H9 (cell line): ENCODE measurements at regions not wholly inside any gene's neighbourhood (a gene's known extent, or its start where the extent isn't known, plus 50 kb on each side); places are given as distances from the start of the nearest gene placed in this dataset.
"Not testable (repeated sequence)": the region's sequence is repeated elsewhere in the genome, so short reads cannot be mapped to it uniquely, and the experiment has no call there.

Source experiments
- DNase-seq: peaks from one replicate; pipeline ENCODE4 v3.0.0-alpha.2; 2017
- H2AFZ ChIP-seq: one replicate; pipeline ENCODE4 v1.6.1; 2013; ENCODE audit warnings: mild to moderate bottlenecking, low read length, control low read depth, moderate library complexity
- H2AK5ac ChIP-seq: 2 replicates; pipeline ENCODE4 v1.6.1; 2013; ENCODE audit warnings: low read length, control low read depth, mixed read lengths; ENCODE audit not compliant: insufficient read length
- H2BK120ac ChIP-seq: one replicate; pipeline ENCODE4 v1.6.1; 2013; ENCODE audit warnings: low read depth, mild to moderate bottlenecking, low read length, control low read depth, inconsistent platforms; ENCODE audit not compliant: poor library complexity, severe bottlenecking
- H2BK12ac ChIP-seq: 2 replicates; pipeline ENCODE4 v1.6.1; 2013; ENCODE audit warnings: low read length, control low read depth, mixed read lengths, low read depth; ENCODE audit not compliant: insufficient read length
- H2BK15ac ChIP-seq: 2 replicates; pipeline ENCODE4 v1.6.1; 2013; ENCODE audit warnings: low read depth, low read length, control low read depth
- H2BK20ac ChIP-seq: one replicate; pipeline ENCODE4 v1.6.1; 2013; ENCODE audit warnings: low read depth, mild to moderate bottlenecking, low read length, control low read depth, inconsistent platforms; ENCODE audit not compliant: poor library complexity, severe bottlenecking
- H2BK5ac ChIP-seq: 2 replicates; pipeline ENCODE4 v1.6.1; 2013; ENCODE audit warnings: low read length, control low read depth, mixed read lengths; ENCODE audit not compliant: insufficient read length
- H3K14ac ChIP-seq: 2 replicates; pipeline ENCODE4 v1.6.1; 2013; ENCODE audit warnings: low read length, control low read depth; ENCODE audit not compliant: insufficient read depth
- H3K18ac ChIP-seq: 2 replicates; pipeline ENCODE4 v1.6.1; 2013; ENCODE audit warnings: low read depth, mild to moderate bottlenecking, mixed read lengths, low read length, control low read depth; ENCODE audit not compliant: insufficient read length
- H3K23ac ChIP-seq: 2 replicates; pipeline ENCODE4 v1.6.1; 2013; ENCODE audit warnings: low read length, control low read depth, mixed read lengths, low read depth; ENCODE audit not compliant: insufficient read length
- H3K23me2 ChIP-seq: 2 replicates; pipeline ENCODE4 v1.6.1; 2013; ENCODE audit warnings: low read depth, mild to moderate bottlenecking, mixed read lengths, low read length, control low read depth; ENCODE audit not compliant: insufficient read length, poor library complexity, severe bottlenecking
- H3K27ac ChIP-seq: 2 replicates; pipeline ENCODE4 v1.5.1; 2013; ENCODE audit warnings: low read length, control low read depth, mixed read lengths, low read depth; ENCODE audit not compliant: insufficient read length
- H3K27me3 ChIP-seq: 2 replicates; pipeline ENCODE4 v1.6.1; 2013; ENCODE audit warnings: low read length, control low read depth, inconsistent platforms; ENCODE audit not compliant: insufficient read depth
- H3K4ac ChIP-seq: 2 replicates; pipeline ENCODE4 v1.6.1; 2013; ENCODE audit warnings: low read depth, mild to moderate bottlenecking, control low read depth, inconsistent platforms, low read length, moderate library complexity
- H3K4me1 ChIP-seq: 2 replicates; pipeline ENCODE4 v1.6.1; 2013; ENCODE audit warnings: low read length, control low read depth, inconsistent platforms; ENCODE audit not compliant: insufficient read depth
- H3K4me2 ChIP-seq: 2 replicates; pipeline ENCODE4 v1.6.1; 2013; ENCODE audit warnings: low read length, control low read depth, mixed read lengths; ENCODE audit not compliant: insufficient read length, insufficient read depth
- H3K56ac ChIP-seq: 2 replicates; pipeline ENCODE4 v1.6.1; 2013; ENCODE audit warnings: low read depth, mild to moderate bottlenecking, mixed read lengths, low read length, control low read depth; ENCODE audit not compliant: insufficient read length
- H3K79me1 ChIP-seq: 2 replicates; pipeline ENCODE4 v1.6.1; 2013; ENCODE audit warnings: low read depth, mild to moderate bottlenecking, moderate library complexity, low read length, control low read depth, inconsistent platforms; ENCODE audit not compliant: insufficient read depth, poor library complexity, severe bottlenecking
- H3K79me2 ChIP-seq: 2 replicates; pipeline ENCODE4 v1.6.1; 2013; ENCODE audit warnings: low read length, control low read depth, inconsistent platforms; ENCODE audit not compliant: insufficient read depth
- H3K9ac ChIP-seq: 2 replicates; pipeline ENCODE4 v1.6.1; 2013; ENCODE audit warnings: low read length, control low read depth, mixed read lengths; ENCODE audit not compliant: insufficient read length; ENCODE audit errors: extremely low read depth
- H3K9me3 ChIP-seq: one replicate; pipeline ENCODE4 v1.6.1; 2013; ENCODE audit warnings: low read depth, low read length, inconsistent platforms; ENCODE audit not compliant: control insufficient read depth
- H3T11ph ChIP-seq: one replicate; pipeline ENCODE4 v1.6.1; 2013; ENCODE audit warnings: mild to moderate bottlenecking, low read length, control low read depth, inconsistent platforms
- H4K20me1 ChIP-seq: one replicate; pipeline ENCODE4 v1.6.1; 2013; ENCODE audit not compliant: control insufficient read depth, insufficient read length, insufficient read depth
- H4K5ac ChIP-seq: 2 replicates; pipeline ENCODE4 v1.6.1; 2013; ENCODE audit warnings: low read depth, mild to moderate bottlenecking, mixed read lengths, low read length, control low read depth; ENCODE audit not compliant: insufficient read length
- H4K8ac ChIP-seq: replicated peaks from 2 replicates; pipeline ENCODE4 v1.6.1; 2013; ENCODE audit warnings: low read length, control low read depth, mixed read lengths, low read depth; ENCODE audit not compliant: insufficient read length
- H4K91ac ChIP-seq: 2 replicates; pipeline ENCODE4 v1.6.1; 2013; ENCODE audit warnings: low read depth, mild to moderate bottlenecking, moderate library complexity, mixed read lengths, low read length, control low read depth; ENCODE audit not compliant: insufficient read length
- H3K27ac Mint-ChIP-seq, 3 experiments: 2 replicates in 2 of 3; 3 replicates in 1 of 3; pipeline ENCODE4 v1.8.0; 2020 to 2021; ENCODE audit warnings: mixed read lengths in 3 of 3, mild to moderate bottlenecking in 1 of 3, moderate library complexity in 1 of 3
- H3K27me3 Mint-ChIP-seq: 2 replicates; pipeline ENCODE4 v1.8.0; 2021; ENCODE audit warnings: low read depth, mild to moderate bottlenecking, moderate library complexity, mixed read lengths
- H3K36me3 Mint-ChIP-seq, 3 experiments: 2 replicates in 2 of 3; 3 replicates in 1 of 3; pipeline ENCODE4 v1.8.0; 2020 to 2021; ENCODE audit warnings: low read depth in 3 of 3, mixed read lengths in 3 of 3; ENCODE audit not compliant: insufficient read depth in 1 of 3
- H3K4me1 Mint-ChIP-seq, 2 experiments: 2 replicates each; pipeline ENCODE4 v1.8.0; 2020; ENCODE audit warnings: mixed read lengths in 2 of 2
- H3K4me3 Mint-ChIP-seq, 2 experiments: 2 replicates in 1 of 2; 3 replicates in 1 of 2; pipeline ENCODE4 v1.8.0; 2020 to 2021; ENCODE audit warnings: mild to moderate bottlenecking in 2 of 2, mixed read lengths in 2 of 2, moderate library complexity in 1 of 2
- H3K9me3 Mint-ChIP-seq, 2 experiments: 2 replicates in 1 of 2; 3 replicates in 1 of 2; pipeline ENCODE4 v1.8.0; 2020; ENCODE audit warnings: mild to moderate bottlenecking in 2 of 2, mixed read lengths in 2 of 2, moderate library complexity in 1 of 2
- WGBS: extraction: QIAGEN DNeasy Blood & Tissue Kit; methylation state at CpG from one replicate; pipeline ENCODE4 v1.1.7; 2013; ENCODE audit warnings: missing lambda C conversion rate, low lambda C conversion rate, mixed read lengths; ENCODE audit not compliant: insufficient read length; ENCODE audit errors: extremely low coverage; 5-methylcytosine and 5-hydroxymethylcytosine counted together
- TF ChIP-seq, protein P1 (sequence below): fragments of 200-600 bp; sonication (generic); conservative IDR thresholded peaks from 3 replicates; pipeline ENCODE4 v1.8.0; 2021; ENCODE audit warnings: antibody characterized with exemption, mild to moderate bottlenecking

GRCh38 chr14:24699052-24699451, 65.1 kb upstream of the GZMB start:
- H3K4me3 Mint-ChIP-seq = no peak overlapping the region
- Histone ChIP-seq H2BK12ac (no peak overlapping the region), H3T11ph (no peak overlapping the region), H3K23ac (no peak overlapping the region), H2BK20ac (no peak overlapping the region), H2AFZ (no peak overlapping the region), H3K56ac (no peak overlapping the region), H4K5ac (no peak overlapping the region), H3K18ac (no peak overlapping the region), H3K79me2 (no peaks in the 10 kb centered on the region), H3K14ac (no peak overlapping the region), H3K9me3 (no peaks in the 10 kb centered on the region), H3K4me2 (no peak overlapping the region), H3K9ac (no peak overlapping the region), H3K27ac (no peak overlapping the region), H4K91ac (no peak overlapping the region), H3K4ac (no peak overlapping the region), H3K4me1 (no peaks in the 10 kb centered on the region), H4K20me1 (no peaks in the 10 kb centered on the region), H4K8ac (no peak overlapping the region), H3K27me3 (no peaks in the 10 kb centered on the region), H2AK5ac (no peak overlapping the region), H2BK120ac (no peak overlapping the region), H3K23me2 (no peaks in the 10 kb centered on the region), H2BK15ac (no peak overlapping the region), H2BK5ac (no peak overlapping the region), H3K79me1 (no peaks in the 10 kb centered on the region)
- no peak for DNase-seq
- no peaks in the 10 kb centered on the region for H3K27me3 Mint-ChIP-seq
- no peaks in the 10 kb centered on the region for H3K36me3 Mint-ChIP-seq
- no peaks in the 10 kb centered on the region for H3K9me3 Mint-ChIP-seq
- no peak overlapping the region for H3K27ac Mint-ChIP-seq
- TF ChIP-seq, protein P1, sequence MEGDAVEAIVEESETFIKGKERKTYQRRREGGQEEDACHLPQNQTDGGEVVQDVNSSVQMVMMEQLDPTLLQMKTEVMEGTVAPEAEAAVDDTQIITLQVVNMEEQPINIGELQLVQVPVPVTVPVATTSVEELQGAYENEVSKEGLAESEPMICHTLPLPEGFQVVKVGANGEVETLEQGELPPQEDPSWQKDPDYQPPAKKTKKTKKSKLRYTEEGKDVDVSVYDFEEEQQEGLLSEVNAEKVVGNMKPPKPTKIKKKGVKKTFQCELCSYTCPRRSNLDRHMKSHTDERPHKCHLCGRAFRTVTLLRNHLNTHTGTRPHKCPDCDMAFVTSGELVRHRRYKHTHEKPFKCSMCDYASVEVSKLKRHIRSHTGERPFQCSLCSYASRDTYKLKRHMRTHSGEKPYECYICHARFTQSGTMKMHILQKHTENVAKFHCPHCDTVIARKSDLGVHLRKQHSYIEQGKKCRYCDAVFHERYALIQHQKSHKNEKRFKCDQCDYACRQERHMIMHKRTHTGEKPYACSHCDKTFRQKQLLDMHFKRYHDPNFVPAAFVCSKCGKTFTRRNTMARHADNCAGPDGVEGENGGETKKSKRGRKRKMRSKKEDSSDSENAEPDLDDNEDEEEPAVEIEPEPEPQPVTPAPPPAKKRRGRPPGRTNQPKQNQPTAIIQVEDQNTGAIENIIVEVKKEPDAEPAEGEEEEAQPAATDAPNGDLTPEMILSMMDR = no peak
- H3K4me1 Mint-ChIP-seq = no peaks in the 10 kb centered on the region

DNA sequence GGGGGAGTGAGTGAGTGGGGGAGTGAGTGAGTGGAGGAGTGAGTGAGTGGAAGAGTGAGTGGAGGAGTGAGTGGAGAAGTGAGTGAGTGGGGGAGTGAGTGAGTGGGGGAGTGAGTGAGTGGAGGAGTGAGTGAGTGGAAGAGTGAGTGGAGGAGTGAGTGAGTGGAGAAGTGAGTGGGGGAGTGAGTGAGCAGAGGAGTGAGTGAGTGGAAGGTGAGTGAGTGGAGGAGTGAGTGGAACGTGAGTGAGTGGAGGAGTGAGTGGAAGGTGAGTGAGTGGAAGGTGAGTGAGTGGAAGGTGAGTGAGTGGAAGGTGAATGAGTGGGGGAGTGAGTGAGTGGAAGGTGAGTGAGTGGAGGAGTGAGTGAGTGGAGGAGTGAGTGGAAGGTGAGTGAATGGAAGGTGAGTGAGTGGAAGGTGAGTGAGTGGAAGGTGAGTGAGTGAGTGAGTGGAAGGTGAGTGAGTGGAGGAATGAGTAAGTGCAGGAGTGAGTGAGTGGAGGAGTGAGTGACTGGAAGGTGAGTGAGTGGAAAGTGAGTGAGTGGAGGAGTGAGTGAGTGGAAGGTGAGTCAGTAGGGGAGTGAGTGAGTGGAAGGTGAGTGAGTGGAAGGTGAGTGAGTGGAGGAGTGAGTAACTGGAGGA, 62.4 kb upstream of the GZMB start:
- not testable (repeated sequence) for H3K79me2 ChIP-seq, H4K20me1 ChIP-seq, H2BK5ac ChIP-seq, H3K4me1 ChIP-seq, H3K56ac ChIP-seq, H3K27ac Mint-ChIP-seq, H3K23ac ChIP-seq, H2BK15ac ChIP-seq, H4K5ac ChIP-seq, H3T11ph ChIP-seq, H2BK12ac ChIP-seq, H4K8ac ChIP-seq, H3K27me3 Mint-ChIP-seq, H3K27ac ChIP-seq, H3K23me2 ChIP-seq, H3K4me3 Mint-ChIP-seq, H3K9ac ChIP-seq, H3K79me1 ChIP-seq, H2BK120ac ChIP-seq, H3K9me3 Mint-ChIP-seq, H3K4ac ChIP-seq, H2BK20ac ChIP-seq, H3K14ac ChIP-seq, H3K9me3 ChIP-seq, H2AK5ac ChIP-seq, H3K27me3 ChIP-seq, DNase-seq, H3K4me1 Mint-ChIP-seq, H3K4me2 ChIP-seq, H3K36me3 Mint-ChIP-seq, H3K18ac ChIP-seq, H4K91ac ChIP-seq, H2AFZ ChIP-seq
- WGBS = no CpG with 5 or more reads among the region's 1 CpG
